ENCODE measurements at regions not wholly inside any gene's neighbourhood (a gene's known extent, or its start where the extent isn't known, plus 50 kb on each side); places are given as distances from the start of the nearest gene placed in this dataset.
"Not testable (repeated sequence)": the region's sequence is repeated elsewhere in the genome, so short reads cannot be mapped to it uniquely, and the experiment has no call there.

DNA sequence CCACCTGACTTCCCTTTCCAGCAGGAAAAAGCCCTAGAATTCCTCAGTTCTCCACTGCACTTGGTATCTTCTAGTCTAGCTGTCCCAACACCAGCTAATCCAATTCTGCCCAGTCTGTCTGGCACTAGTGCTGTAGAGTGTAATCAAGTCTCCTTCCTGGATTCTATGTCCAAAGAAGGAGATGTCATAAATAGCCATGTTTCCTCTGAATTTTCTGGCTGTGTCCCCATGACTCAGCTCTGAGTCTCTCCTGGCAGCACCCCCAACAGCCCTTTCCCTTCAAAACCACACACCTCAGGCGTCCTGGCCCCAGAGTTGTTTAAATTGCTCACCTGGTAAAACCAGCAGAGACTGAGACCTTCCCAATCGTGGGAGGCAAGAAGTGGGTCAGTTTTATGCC is 197.2 kb downstream of the GRXCR1 start:
- no peak for FAIRE-seq
- TF ChIP-seq POLR2A (IDR thresholded peaks at IDR 0.05; ENCODE audit: low read depth, low read length) = no peak
- no peak for DNase-seq (ENCODE audit: insufficient read length, low spot score)

DNA sequence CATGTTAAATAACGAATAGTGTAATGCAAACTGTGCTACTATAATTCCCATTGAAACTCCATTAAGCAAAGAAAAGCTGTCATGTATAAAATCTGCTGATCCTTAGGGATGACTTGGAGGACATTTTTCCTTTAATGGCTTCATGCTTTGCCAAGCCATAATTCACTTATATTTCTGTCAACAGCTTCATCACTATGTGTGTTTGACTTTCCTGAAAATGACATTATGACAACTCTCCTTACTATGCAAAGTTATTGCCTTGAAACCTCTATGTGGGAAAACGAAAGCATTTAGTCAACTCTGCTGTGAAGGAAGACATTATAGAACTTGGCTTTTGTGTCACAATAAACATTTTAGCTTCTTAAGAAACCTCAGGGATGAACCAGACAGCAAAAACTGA is 210.5 kb downstream of the GRXCR1 start:
- no peak for TF ChIP-seq POLR2A (IDR thresholded peaks at IDR 0.05; ENCODE audit: low read depth, low read length)
- FAIRE-seq (no peak), DNase-seq (ENCODE audit: insufficient read length, low spot score) (no peak)

DNA sequence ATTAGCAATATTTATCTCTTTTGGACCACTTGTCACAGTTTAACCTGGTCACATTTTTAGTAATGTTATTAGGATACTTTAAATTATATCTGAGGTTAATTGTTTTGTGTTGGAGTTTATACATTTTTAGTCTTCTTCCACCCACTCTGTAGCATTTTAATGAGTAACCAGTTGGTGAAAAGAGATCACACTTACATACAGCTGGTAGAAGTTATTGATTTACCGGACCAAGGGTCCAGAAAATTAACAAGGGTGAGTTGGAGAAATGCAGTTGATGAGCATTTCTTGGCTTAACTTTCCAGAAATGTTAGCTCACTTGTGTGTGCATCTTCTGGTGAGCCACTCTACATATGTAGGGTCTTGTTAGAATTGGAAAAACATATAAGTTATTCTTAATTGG is 219.6 kb downstream of the GRXCR1 start:
- TF ChIP-seq POLR2A (IDR thresholded peaks at IDR 0.05; ENCODE audit: low read depth, low read length) = no peak
- DNase-seq (ENCODE audit: insufficient read length, low spot score) = no peak
- no peak for FAIRE-seq

DNA sequence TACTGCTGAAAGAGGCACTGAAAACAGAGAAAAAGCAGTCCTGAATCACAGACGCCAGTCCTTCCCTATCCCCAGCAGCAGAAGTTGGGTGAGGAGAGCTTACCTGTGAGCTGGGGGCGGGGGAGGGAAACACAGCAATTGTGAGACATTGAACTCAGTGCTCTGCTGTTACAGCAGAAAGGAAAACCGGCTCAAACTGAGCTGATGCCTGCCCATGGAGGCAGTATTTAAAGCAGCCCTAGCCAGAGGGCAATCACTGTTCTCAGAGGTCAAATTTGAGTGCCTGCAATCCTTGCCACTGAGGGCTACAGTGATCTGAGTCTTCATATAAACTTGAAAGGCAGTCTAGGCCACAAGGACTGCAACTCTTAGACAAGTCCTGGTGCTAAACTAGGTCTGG is 220.7 kb downstream of the GRXCR1 start:
- TF ChIP-seq POLR2A (IDR thresholded peaks at IDR 0.05; ENCODE audit: low read depth, low read length) = no peak
- FAIRE-seq = no peak
- no peak for DNase-seq (ENCODE audit: insufficient read length, low spot score)

DNA sequence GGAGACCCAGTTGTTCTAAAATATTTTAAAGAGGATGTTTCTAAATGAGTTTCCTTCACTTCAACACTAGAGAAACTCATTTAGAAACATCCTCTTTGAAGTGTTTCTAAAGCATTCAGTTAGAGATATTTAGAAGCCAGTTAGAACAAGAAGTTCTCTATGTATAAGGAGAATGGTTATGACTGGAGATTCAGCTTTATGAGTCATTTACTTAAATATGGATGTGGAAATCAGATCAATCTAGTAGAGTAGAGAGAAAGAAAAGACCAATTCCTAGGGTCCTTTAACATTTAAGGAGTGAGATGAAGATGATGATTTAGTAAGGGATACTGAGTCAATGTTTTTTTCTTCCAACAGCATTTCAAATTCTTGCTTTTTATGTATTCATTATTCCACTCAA is 234.1 kb downstream of the GRXCR1 start:
- no peak for TF ChIP-seq POLR2A (IDR thresholded peaks at IDR 0.05; ENCODE audit: low read depth, low read length)
- FAIRE-seq = no peak

DNA sequence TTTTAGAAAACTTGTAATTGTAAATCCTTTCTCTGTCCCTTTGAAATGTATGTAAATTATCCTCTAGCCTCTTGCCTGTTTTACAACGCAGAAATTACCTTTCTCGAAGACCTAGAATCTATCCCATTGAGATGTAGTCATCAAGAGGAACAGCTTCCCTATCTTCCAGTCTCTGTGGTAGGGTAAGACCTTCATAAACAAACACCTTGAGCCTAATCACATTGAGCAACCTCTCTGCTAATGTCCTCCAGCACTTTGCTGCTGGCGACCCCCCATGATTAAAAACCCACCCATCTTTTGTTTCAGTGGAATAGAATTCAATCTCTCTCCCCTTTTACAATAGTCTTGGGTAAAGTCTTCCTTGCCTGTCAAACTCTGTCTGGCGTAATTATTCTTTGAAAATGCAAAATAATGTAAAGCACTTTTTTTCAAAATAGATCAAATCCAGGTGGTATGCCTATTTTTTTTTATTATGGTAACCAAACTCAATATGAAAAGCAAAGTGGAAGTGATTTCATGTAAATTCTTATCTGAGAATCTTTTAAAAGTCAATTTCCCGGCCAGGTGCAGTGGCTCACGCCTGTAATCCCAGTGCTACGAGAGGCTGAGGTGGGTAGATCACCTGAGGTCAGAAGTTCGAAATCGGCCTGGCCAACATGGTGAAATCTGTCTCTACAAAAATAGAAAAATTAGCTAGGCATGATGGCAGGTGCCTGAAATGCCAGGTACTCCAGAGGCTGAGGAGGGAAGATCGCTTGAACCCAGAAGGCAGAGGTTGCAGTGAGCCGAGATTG is 237.9 kb downstream of the GRXCR1 start:
- no peak for TF ChIP-seq POLR2A (IDR thresholded peaks at IDR 0.05; ENCODE audit: low read depth, low read length)
- no peak for FAIRE-seq

More for the DNA sequence above, 234.1 kb downstream of the GRXCR1 start:
- DNase-seq (ENCODE audit: insufficient read length, low spot score) = no peak

DNA sequence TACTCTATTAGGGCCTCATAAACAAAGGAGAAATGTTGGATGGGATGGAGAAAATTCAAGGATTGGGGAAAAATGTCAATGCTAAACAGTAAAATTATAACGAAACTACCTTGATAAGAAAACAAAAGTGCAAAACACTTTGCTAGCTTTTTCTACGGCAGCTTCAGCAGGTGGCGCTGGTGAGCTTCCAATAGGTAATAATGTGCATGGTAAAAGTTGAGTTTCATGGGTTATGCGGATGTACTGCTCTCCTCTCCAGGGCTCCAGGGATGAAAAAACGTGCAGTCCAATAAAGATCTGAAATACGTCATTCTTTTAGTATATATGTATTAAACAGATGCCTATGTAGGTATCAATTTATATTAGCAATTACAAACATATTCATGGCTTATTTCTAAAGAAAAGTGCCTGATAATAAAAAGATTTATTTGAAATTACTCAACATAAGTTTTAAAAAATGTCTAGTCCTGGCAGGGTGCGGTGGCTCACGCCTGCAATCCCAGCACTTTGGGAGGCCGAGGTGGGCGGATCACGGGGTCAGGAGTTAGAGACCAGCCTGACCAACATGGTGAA is 239.6 kb downstream of the GRXCR1 start:
- DNase-seq (ENCODE audit: insufficient read length, low spot score) = peak; percentile 4
- FAIRE-seq = no peak

More for the DNA sequence above, 237.9 kb downstream of the GRXCR1 start:
- no peak for DNase-seq (ENCODE audit: insufficient read length, low spot score)

DNA sequence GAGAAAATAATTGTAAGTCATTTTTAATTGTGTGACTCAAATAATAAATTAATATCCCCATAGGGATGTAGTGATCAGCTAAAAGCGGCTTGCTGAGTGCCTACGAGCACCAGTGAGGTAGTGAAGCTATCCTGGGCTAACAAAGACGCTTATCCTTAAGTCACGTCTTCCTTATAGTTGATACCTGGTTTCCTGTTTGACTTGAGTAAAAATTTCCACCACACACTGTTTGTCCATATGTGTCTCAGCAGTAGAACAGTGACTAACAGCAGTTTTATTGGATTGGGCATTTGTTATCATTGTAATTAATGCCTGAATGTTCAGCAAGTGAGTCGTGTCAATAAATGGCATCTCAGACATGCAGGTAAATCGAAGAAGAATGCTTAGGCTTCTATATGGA is 241.1 kb downstream of the GRXCR1 start:
- no peak for DNase-seq (ENCODE audit: insufficient read length, low spot score)
- TF ChIP-seq POLR2A (IDR thresholded peaks at IDR 0.05; ENCODE audit: low read depth, low read length) = no peak
- FAIRE-seq = no peak

More for the DNA sequence above, 239.6 kb downstream of the GRXCR1 start:
- no peak for TF ChIP-seq POLR2A (IDR thresholded peaks at IDR 0.05; ENCODE audit: low read depth, low read length)

DNA sequence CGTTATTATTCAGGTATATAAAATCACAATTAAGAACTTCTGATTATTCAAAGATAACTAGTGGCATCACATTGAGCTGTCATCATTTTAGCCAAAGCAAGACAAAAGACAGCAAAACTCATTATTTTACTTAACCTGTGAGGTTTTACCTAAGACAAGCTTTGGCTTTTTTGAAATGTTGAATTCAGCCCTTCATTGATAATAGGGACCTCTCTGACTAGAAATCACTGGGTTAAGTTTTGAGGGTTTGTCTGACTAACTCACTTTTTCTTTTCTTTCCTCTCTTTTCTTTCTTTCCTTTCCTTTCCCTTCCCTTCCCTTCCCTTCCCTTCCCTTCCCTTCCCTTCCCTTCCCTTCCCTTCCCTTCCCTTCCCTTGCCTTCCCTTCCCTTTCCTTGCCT is 244.2 kb downstream of the GRXCR1 start:
- FAIRE-seq (no peak), DNase-seq (ENCODE audit: insufficient read length, low spot score) (no peak)
- TF ChIP-seq POLR2A (IDR thresholded peaks at IDR 0.05; ENCODE audit: low read depth, low read length) = no peak

DNA sequence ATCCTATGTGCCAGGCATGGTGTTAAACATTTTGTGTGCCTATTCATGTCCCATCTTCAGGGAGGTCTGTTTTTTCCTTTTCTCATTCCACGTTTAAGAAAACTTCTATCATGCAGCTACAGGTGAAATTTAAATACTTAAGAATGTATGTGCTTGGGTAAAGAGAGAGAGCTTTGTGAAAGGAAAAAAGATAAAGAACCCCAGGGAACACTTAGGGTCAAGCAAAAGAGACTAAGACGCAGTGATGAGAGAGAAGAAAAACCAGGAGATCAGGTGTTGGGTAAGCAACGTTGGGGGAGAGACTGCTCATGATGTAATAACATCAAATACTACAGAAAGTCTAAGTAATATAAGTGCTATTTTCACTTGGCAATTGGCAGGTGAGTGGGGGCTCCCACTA is 253.7 kb downstream of the GRXCR1 start:
- no peak for FAIRE-seq
- no peak for DNase-seq (ENCODE audit: insufficient read length, low spot score)
- no peak for TF ChIP-seq POLR2A (IDR thresholded peaks at IDR 0.05; ENCODE audit: low read depth, low read length)

DNA sequence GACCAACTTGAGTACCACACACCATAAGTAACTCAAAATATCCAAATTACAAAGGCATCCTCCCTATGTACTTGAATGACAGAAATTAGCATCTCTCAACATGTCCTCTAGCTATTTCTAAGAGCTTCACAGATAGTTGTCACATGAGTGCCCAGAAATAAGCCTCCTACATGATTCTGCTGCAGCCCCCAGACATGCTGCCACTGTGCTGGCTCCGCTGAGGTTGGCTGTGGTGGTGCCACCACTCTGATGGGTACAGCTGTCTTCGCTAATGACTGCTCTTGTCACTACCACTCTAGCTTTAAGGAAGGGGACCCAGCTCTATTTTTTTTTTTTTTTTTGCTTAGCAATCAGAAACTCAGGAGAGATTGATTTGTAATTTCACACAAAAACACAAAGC is 256.0 kb downstream of the GRXCR1 start:
- DNase-seq (ENCODE audit: insufficient read length, low spot score) (no peak), FAIRE-seq (no peak)
- TF ChIP-seq POLR2A (IDR thresholded peaks at IDR 0.05; ENCODE audit: low read depth, low read length) = no peak

DNA sequence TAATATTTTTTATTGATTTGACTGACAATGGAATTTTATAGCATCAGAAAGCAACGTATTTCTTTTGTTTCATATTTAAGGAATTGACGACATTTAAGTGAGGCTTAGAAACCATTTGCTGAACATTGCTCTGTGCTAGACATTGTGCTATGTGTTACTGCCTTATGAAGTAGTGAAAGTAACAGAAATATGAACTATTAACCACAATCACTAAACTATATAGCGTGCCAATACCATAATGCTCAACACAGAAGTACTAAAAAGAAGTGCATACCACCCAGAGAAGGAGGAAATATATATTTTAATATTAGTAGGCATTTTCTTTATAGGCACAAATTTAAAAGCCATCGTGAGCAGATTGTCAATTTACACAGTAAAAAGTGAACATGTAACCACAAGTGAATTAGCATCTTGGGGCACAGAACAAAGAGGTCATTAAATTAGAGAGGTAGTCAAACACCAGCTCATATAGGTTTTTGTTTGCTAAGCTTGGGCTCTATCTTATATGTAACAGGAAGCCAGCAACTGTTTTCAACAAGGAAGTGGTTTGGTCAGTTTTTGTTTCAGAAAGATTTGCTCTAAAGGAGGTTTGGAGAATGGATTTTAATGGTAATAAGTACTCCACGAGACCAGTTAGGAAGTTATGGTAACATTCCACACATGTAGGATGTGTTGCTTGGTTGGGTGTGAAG is 270.7 kb downstream of the GRXCR1 start:
- no peak for TF ChIP-seq POLR2A (IDR thresholded peaks at IDR 0.05; ENCODE audit: low read depth, low read length)
- FAIRE-seq (no peak), DNase-seq (ENCODE audit: insufficient read length, low spot score) (no peak)

DNA sequence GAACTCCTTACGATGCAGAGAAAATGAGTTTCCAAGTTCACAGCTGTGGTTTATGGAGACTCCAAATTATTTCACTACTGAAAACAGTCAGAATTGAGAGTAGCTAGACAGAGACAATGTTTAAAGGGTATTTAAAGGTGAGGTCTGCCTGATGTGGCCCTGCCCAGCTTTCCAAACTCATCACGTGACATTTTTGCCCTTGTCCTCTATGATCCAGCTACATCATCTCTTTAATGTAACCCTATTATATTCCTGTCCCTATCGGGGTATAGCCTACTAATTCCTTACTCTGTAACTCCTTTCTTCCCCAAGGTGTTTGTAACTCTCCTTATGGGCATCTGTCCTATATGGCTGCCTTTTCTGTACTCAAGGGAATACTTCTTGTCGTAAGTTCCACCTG is 297.2 kb downstream of the GRXCR1 start:
- DNase-seq (ENCODE audit: insufficient read length, low spot score) (no peak), FAIRE-seq (no peak)
- no peak for TF ChIP-seq POLR2A (IDR thresholded peaks at IDR 0.05; ENCODE audit: low read depth, low read length)

DNA sequence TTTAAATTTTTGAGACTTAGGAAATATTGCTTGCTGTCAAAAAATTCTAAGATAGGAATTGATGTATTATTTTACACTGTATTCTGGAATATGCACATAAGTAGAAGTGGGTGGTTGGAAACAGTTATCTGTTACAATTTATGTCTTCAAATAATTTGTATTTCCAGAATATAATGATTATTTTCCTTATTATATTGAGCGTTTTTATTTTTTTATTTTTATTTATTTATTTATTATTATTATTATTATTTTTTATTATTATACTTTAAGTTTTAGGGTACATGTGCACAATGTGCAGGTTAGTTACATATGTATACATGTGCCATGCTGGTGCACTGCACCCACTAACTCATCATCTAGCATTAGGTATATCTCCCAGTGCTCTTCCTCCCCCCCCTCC is 320.1 kb downstream of the GRXCR1 start:
- not testable (repeated sequence) for DNase-seq (ENCODE audit: insufficient read length, low spot score); FAIRE-seq

DNA sequence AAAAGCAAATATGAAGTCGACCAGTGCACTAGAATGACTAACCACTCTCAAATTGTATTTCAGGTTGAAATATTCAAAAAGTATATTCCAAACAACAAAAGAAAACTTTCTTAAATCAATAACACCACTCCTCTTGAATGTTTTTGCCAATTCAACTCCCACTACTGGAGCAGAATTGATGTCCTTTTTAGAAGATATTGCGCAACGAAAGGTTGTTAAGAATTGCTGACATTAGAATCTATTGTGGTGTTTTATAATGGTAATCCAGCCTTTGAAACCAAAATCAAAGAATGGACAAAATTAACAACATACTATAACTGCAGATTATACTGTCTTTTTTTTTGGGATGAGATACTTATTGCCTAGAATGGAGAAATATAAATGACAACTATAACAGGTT is 331.3 kb downstream of the GRXCR1 start:
- FAIRE-seq (no peak), DNase-seq (ENCODE audit: insufficient read length, low spot score) (no peak)
- TF ChIP-seq POLR2A (IDR thresholded peaks at IDR 0.05; ENCODE audit: low read depth, low read length) = no peak
